Thyroid gland (tissue), 4 donors: ENCODE measurements at regions not wholly inside any gene's neighbourhood (a gene's known extent, or its start where the extent isn't known, plus 50 kb on each side); places are given as distances from the start of the nearest gene placed in this dataset.
A peak's percentile ranks its signal among the peaks of the same experiment; 100 is the strongest.

Experiments
- DNase-seq, 2 donors: peaks; one replicate each; pipeline ENCODE4 v3.0.0-alpha.2; 2019
- H3K27ac ChIP-seq, 3 donors: fragments of 200-600 bp; sonication (generic); 1 replicate in 2 of 3; 2 replicates in 1 of 3; pipeline ENCODE4 v1.5.1; 2016 to 2019; ENCODE audit warnings: mild to moderate bottlenecking in 1 of 3, moderate library complexity in 1 of 3
- H3K27me3 ChIP-seq: fragments of 200-600 bp; sonication (generic); one replicate; pipeline ENCODE4 v1.5.1; 2019
- H3K36me3 ChIP-seq, 2 donors: fragments of 200-600 bp; sonication (generic); one replicate each; pipeline ENCODE4 v1.5.1; 2016 to 2019
- H3K4me1 ChIP-seq, 2 donors: fragments of 200-600 bp; sonication (generic); one replicate each; pipeline ENCODE4 v1.5.1; 2017 to 2019
- H3K4me3 ChIP-seq, 3 donors: fragments of 200-600 bp; sonication (generic); replicated peaks in 1 of 3; 1 replicate in 2 of 3; 2 replicates in 1 of 3; pipeline ENCODE4 v1.5.1; 2016; ENCODE audit warnings: mild to moderate bottlenecking in 1 of 3
- H3K9me3 ChIP-seq: fragments of 200-600 bp; sonication (generic); one replicate; pipeline ENCODE4 v1.5.1; 2017
- POLR2A ChIP-seq, 2 donors: fragments of 450-650 bp; IDR thresholded peaks; one replicate each; pipeline ENCODE4 v1.6.1; 2017; ENCODE audit warnings: antibody characterized with exemption in 2 of 2, mild to moderate bottlenecking in 2 of 2, moderate library complexity in 1 of 2
- WGBS, 2 donors: methylation state at CpG; one replicate each; pipeline ENCODE4 v1.1.5; 2017; 5-methylcytosine and 5-hydroxymethylcytosine counted together
- intact Hi-C: fragments of 100-400 bp; cut with DNase I; formaldehyde crosslinking; loops from one replicate; pipeline ENCODE4 v1.15.1; 2023
- TF ChIP-seq, protein P1 (sequence below), 6 experiments: fragments of 200-600 bp in 3 of 6; fragments of 450-650 bp in 3 of 6; sonication (generic) in 3 of 6; IDR thresholded peaks; one replicate each; pipeline ENCODE4 v1.5.1; 2016 to 2019; ENCODE audit warnings: antibody characterized with exemption in 6 of 6, mild to moderate bottlenecking in 2 of 6, inconsistent platforms in 1 of 6, moderate library complexity in 1 of 6

DNA sequence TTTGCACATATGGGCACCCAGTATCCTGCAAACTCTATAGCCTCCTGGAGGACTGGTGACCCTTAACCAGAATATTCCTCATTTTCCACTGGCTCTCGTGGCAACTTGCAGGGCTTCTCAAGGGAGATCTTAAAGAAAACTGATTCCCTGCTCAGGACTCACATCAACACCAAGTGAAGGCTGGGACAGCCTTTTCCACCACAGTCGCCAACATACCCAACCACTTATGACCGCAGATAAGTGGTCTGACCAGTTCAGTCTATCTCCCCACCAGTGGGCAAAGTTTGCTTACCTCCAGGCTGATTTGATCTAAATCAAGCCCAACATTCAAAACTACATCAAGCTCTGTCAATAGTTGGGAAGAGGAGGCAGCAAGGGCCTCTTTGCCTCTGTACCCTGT is 289.3 kb upstream of the GATB start:
- intact Hi-C loops, result no loop called here
- Histone ChIP-seq H3K27me3 (no peaks in the 10 kb centered on the region), H3K36me3 (no peaks in the 10 kb centered on the region), H3K27ac (no peak overlapping the region), H3K4me1 (peaks cover 10 to 11% of the 10 kb centered on the region in 2 donors), H3K9me3 (no peaks in the 10 kb centered on the region), H3K4me3 (no peak overlapping the region)
- TF ChIP-seq POLR2A (IDR thresholded peaks at IDR 0.05), result no peak
- TF ChIP-seq, protein P1, sequence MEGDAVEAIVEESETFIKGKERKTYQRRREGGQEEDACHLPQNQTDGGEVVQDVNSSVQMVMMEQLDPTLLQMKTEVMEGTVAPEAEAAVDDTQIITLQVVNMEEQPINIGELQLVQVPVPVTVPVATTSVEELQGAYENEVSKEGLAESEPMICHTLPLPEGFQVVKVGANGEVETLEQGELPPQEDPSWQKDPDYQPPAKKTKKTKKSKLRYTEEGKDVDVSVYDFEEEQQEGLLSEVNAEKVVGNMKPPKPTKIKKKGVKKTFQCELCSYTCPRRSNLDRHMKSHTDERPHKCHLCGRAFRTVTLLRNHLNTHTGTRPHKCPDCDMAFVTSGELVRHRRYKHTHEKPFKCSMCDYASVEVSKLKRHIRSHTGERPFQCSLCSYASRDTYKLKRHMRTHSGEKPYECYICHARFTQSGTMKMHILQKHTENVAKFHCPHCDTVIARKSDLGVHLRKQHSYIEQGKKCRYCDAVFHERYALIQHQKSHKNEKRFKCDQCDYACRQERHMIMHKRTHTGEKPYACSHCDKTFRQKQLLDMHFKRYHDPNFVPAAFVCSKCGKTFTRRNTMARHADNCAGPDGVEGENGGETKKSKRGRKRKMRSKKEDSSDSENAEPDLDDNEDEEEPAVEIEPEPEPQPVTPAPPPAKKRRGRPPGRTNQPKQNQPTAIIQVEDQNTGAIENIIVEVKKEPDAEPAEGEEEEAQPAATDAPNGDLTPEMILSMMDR (IDR thresholded peaks at IDR 0.05), result peak in 1 of 6 experiments; percentile 12
- 31 to 52% methylated on average over 3 of the region's 3 CpGs for WGBS, 2 donors
- peak; percentile 64 to 68 for DNase-seq

DNA sequence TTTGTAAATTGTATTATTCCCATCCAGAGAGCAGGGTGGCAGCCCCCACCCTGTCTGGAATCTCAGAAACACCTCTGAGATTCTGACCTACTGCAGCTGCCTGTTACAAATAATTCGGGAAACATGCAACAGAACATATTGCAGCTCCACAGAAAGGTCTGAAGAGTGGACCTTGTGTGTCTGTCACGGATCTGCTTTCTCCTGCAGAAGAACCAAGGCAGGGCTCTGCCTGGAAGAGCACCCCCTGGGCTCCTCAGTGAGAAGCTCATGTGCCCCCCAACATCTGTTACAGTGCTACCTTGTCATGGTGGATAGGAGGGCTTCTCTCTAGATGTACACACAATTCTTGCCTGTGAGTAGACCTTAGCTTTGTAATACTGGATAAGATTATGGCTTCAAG is 286.6 kb upstream of the GATB start:
- no peak overlapping the region for H3K4me3 ChIP-seq
- intact Hi-C loops, result loop anchor here (5.0 kb wide), 1 partner anchor 340 kb away; no protein-coding TSS in a partner anchor
- no peak for DNase-seq
- H3K4me1 ChIP-seq, result peaks cover 10 to 11% of the 10 kb centered on the region in 2 donors
- no peak for TF ChIP-seq POLR2A (IDR thresholded peaks at IDR 0.05)
- TF ChIP-seq, protein P1 (IDR thresholded peaks at IDR 0.05), result no peak
- 89 to 94% methylated on average over 2 of the region's 2 CpGs for WGBS, 2 donors
- no peak overlapping the region for H3K27ac ChIP-seq
- H3K9me3 ChIP-seq, result no peaks in the 10 kb centered on the region
- no peaks in the 10 kb centered on the region for H3K36me3 ChIP-seq
- H3K27me3 ChIP-seq, result no peaks in the 10 kb centered on the region

DNA sequence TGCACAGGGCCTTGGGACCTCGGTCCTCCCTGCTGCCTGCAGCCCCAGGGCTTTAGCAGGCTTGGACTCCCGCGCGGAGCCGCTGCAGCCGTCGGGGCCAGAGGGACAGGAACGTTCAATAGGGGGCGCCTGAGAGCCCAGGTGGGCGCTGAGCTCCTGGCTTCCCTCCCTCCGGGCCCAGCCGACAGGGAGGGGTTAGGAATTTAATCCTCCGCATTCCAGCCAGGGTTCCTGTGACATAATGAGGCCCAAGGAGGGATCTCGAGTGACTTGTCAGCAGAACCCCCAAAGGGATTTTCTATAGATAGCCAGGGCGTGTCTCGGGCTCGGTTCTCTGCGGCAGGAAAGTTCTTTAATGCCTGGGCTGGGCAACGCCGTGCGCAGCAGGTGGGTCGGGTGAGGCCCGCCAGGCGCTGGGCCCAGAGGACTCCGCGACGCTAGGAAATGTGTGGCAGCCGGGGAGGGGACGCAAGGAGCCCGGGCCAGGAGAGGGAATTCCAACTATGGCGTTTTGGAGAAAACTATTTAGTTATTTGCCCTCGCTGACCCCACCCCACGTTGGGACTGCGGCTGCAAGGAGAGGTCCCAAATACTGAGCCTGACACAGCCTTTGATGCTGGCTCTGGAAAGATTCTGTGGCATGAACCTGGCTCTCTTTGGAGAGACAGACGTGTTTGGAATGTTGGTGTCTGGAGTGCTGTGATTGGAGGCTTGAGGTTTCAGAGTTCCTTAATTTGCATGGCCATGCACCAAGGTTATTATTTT is 285.2 kb upstream of the GATB start:
- peak; percentile 64 to 80 for DNase-seq
- Histone ChIP-seq H3K4me1 (peaks cover 10 to 11% of the 10 kb centered on the region in 2 donors), H3K9me3 (no peaks in the 10 kb centered on the region), H3K4me3 (peak overlapping the region in 1 of 3 donors; percentile 22), H3K36me3 (no peaks in the 10 kb centered on the region), H3K27me3 (no peaks in the 10 kb centered on the region), H3K27ac (no peak overlapping the region)
- no peak for TF ChIP-seq POLR2A (IDR thresholded peaks at IDR 0.05)
- TF ChIP-seq, protein P1 (IDR thresholded peaks at IDR 0.05), result peak in 5 of 6 experiments; percentile 30 to 80 (median 54)
- intact Hi-C loops, result loop anchor here (5.0 kb wide), 1 partner anchor 341 kb away; no protein-coding TSS in a partner anchor
- 23 to 31% methylated on average over 28 to 35 of the region's 35 CpGs for WGBS, 2 donors

DNA sequence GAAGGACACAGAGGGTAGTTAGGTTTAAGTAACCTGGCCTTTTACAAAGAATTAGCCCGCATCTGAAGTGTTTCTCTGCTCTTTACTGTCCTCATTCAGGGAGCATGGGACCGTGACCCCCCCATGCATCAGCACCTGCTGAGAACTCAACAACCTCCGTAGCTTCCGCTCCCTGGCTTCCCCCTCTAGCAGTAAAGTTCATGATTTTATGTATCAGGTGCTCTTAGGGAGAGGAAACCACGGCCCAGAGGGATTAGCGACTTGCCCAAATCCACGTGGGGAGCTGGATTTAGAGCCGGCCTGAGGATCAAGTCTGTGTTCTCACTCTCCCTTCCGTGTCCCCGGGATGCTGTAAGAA is 284.6 kb upstream of the GATB start:
- Histone ChIP-seq H3K36me3 (no peaks in the 10 kb centered on the region), H3K27ac (no peak overlapping the region), H3K4me1 (peaks cover 9 to 11% of the 10 kb centered on the region in 2 donors), H3K27me3 (no peaks in the 10 kb centered on the region), H3K4me3 (peak overlapping the region in 1 of 3 donors; percentile 22), H3K9me3 (no peaks in the 10 kb centered on the region)
- intact Hi-C loops, result loop anchor here (5.0 kb wide), 1 partner anchor 342 kb away; no protein-coding TSS in a partner anchor
- no peak for TF ChIP-seq POLR2A (IDR thresholded peaks at IDR 0.05)
- TF ChIP-seq, protein P1 (IDR thresholded peaks at IDR 0.05), result no peak
- peak in 1 of 2 donors; percentile 33 for DNase-seq
- 13 to 29% methylated on average over 9 to 10 of the region's 10 CpGs for WGBS, 2 donors
